D341Med (cell line): ENCODE measurements at regions not wholly inside any gene's neighbourhood (a gene's known extent, or its start where the extent isn't known, plus 50 kb on each side); places are given as distances from the start of the nearest gene placed in this dataset.
"Not testable (repeated sequence)": the region's sequence is repeated elsewhere in the genome, so short reads cannot be mapped to it uniquely, and the experiment has no call there.

ENCODE experiments used
- DNase-seq: peaks from one replicate; pipeline ENCODE4 v3.0.0; 2012; ENCODE audit warnings: low spot score

- DNase-seq, result no peak
Observed at GRCh38 chr15:59896663-59897074, 107.4 kb upstream of the FOXB1 start.

GRCh38 chr15:59894835-59895234 is 109.3 kb upstream of the FOXB1 start:
- DNase-seq, result no peak

- DNase-seq, result no peak
Observed at GRCh38 chr15:59892985-59893384, 111.1 kb upstream of the FOXB1 start.

GRCh38 chr15:59887870-59888269 is 116.2 kb upstream of the FOXB1 start:
- not testable (repeated sequence) for DNase-seq

GRCh38 chr15:59887211-59887610 is 116.9 kb upstream of the FOXB1 start:
- no peak for DNase-seq

GRCh38 chr15:59886441-59886840 is 117.7 kb upstream of the FOXB1 start:
- DNase-seq, result no peak

- no peak for DNase-seq
Observed at GRCh38 chr15:59885832-59886231, 118.3 kb upstream of the FOXB1 start.

GRCh38 chr15:59879506-59880265 is 124.4 kb upstream of the FOXB1 start:
- DNase-seq, result no peak

GRCh38 chr15:59876140-59876539 is 128.0 kb upstream of the FOXB1 start:
- DNase-seq, result no peak

GRCh38 chr15:59873644-59874272 is 130.4 kb upstream of the FOXB1 start:
- no peak for DNase-seq

- no peak for DNase-seq
Observed at GRCh38 chr15:59867086-59867855, 136.8 kb upstream of the FOXB1 start.

- DNase-seq, result no peak
Observed at GRCh38 chr15:59866642-59867041, 137.5 kb upstream of the FOXB1 start.

GRCh38 chr15:59862191-59863155 is 141.6 kb upstream of the FOXB1 start:
- no peak for DNase-seq

- no peak for DNase-seq
Observed at GRCh38 chr15:59847968-59848367, 156.1 kb upstream of the FOXB1 start.

GRCh38 chr15:59845942-59846499 is 156.9 kb upstream of the BNIP2 start:
- no peak for DNase-seq

- DNase-seq, result no peak
Observed at GRCh38 chr15:59843609-59844008, 154.5 kb upstream of the BNIP2 start.

GRCh38 chr15:59841036-59841435 is 151.9 kb upstream of the BNIP2 start:
- no peak for DNase-seq

- DNase-seq, result no peak
Observed at GRCh38 chr15:59839906-59840305, 150.8 kb upstream of the BNIP2 start.

- DNase-seq, result no peak
Observed at GRCh38 chr15:59838900-59839299, 149.8 kb upstream of the BNIP2 start.

- no peak for DNase-seq
Observed at GRCh38 chr15:59835776-59836175, 146.7 kb upstream of the BNIP2 start.

GRCh38 chr15:59834528-59834927 is 145.4 kb upstream of the BNIP2 start:
- DNase-seq, result no peak

- no peak for DNase-seq
Observed at GRCh38 chr15:59833366-59833765, 144.2 kb upstream of the BNIP2 start.
